Limb (tissue), 2 donors: ENCODE measurements at regions not wholly inside any gene's neighbourhood (a gene's known extent, or its start where the extent isn't known, plus 50 kb on each side); places are given as distances from the start of the nearest gene placed in this dataset.

ENCODE experiments used
- DNase-seq, 2 donors: peaks; one replicate each; pipeline ENCODE4 v3.0.0-alpha.2; 2016; ENCODE audit errors: extremely low spot score in 2 of 2

DNA sequence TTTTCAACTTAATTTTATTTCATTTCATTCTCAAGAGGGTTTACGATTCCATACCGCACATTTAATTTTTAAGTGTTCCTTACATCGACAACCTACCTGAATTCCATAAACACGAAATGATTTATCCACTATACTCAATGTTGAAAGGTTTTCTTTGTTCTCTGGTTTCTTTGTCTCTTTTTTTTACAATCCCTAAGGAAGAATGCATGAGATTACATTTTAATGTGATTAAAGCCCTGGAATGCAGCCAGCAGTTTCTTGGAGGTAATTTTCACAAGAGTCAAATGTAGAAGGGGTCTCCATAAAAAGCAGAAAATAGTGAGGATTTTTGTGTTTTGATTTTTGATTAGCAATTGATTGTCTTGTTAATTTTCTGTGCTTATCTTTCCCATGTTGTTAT, 59.2 kb upstream of the ADCY1 start:
- DNase-seq = no peak

GRCh38 chr7:45515346-45515745, 58.8 kb upstream of the ADCY1 start:
- DNase-seq = no peak
